ENCODE measurements at regions not wholly inside any gene's neighbourhood (a gene's known extent, or its start where the extent isn't known, plus 50 kb on each side); places are given as distances from the start of the nearest gene placed in this dataset.

GRCh38 chr11:82268627-82269026 is 465.0 kb downstream of the FAM181B start:
- WGBS, result 55% methylated on average over 6 of the region's 6 CpGs
- DNase-seq (ENCODE audit: low spot score), result no peak
- Histone ChIP-seq H3K9me3 (ENCODE audit: control insufficient read depth in 4 of 4, low read length in 3 of 4) (no peaks in the 10 kb centered on the region), H3K36me3 (ENCODE audit: control insufficient read depth in 4 of 4, insufficient read depth in 3 of 4, low read depth in 1 of 4, low read length in 3 of 4) (no peaks in the 10 kb centered on the region), H3K27me3 (ENCODE audit: control insufficient read depth in 4 of 4, insufficient read depth in 4 of 4, low read length in 3 of 4) (no peaks in the 10 kb centered on the region), H3K9ac (ENCODE audit: low read depth in 1 of 2, low read length in 2 of 2) (no peak overlapping the region), H3K4me3 (ENCODE audit: low read depth in 1 of 3, low read length in 3 of 3) (no peak overlapping the region), H3K4me1 (ENCODE audit: control insufficient read depth in 4 of 4, insufficient read depth in 4 of 4, low read length in 3 of 4) (no peaks in the 10 kb centered on the region), H3K27ac (ENCODE audit: low read depth in 1 of 2, low read length in 2 of 2) (no peak overlapping the region)
- TF ChIP-seq TAF1 (conservative IDR thresholded peaks at IDR 0.05) (no peak), HNF4A (conservative IDR thresholded peaks at IDR 0.05) (no peak), YY1 (IDR thresholded peaks at IDR 0.05) (no peak), GABPA (IDR thresholded peaks at IDR 0.05 in 1 of 2, conservative IDR thresholded peaks at IDR 0.05 in 1 of 2) (no peak), FOXA2 (IDR thresholded peaks at IDR 0.05) (no peak), EGR1 (IDR thresholded peaks at IDR 0.05; ENCODE audit: low read depth in 2 of 2) (no peak), NR2F2 (IDR thresholded peaks at IDR 0.05) (no peak), SP1 (IDR thresholded peaks at IDR 0.05) (no peak), RXRA (IDR thresholded peaks at IDR 0.05) (no peak), FOXA1 (IDR thresholded peaks at IDR 0.05) (no peak)
- TF ChIP-seq, protein P1, sequence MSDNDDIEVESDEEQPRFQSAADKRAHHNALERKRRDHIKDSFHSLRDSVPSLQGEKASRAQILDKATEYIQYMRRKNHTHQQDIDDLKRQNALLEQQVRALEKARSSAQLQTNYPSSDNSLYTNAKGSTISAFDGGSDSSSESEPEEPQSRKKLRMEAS (IDR thresholded peaks at IDR 0.05), result no peak
- TF ChIP-seq, protein P2, sequence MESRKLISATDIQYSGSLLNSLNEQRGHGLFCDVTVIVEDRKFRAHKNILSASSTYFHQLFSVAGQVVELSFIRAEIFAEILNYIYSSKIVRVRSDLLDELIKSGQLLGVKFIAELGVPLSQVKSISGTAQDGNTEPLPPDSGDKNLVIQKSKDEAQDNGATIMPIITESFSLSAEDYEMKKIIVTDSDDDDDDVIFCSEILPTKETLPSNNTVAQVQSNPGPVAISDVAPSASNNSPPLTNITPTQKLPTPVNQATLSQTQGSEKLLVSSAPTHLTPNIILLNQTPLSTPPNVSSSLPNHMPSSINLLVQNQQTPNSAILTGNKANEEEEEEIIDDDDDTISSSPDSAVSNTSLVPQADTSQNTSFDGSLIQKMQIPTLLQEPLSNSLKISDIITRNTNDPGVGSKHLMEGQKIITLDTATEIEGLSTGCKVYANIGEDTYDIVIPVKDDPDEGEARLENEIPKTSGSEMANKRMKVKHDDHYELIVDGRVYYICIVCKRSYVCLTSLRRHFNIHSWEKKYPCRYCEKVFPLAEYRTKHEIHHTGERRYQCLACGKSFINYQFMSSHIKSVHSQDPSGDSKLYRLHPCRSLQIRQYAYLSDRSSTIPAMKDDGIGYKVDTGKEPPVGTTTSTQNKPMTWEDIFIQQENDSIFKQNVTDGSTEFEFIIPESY (IDR thresholded peaks at IDR 0.05), result no peak
- TF ChIP-seq, protein P3, sequence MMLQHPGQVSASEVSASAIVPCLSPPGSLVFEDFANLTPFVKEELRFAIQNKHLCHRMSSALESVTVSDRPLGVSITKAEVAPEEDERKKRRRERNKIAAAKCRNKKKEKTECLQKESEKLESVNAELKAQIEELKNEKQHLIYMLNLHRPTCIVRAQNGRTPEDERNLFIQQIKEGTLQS (IDR thresholded peaks at IDR 0.05), result no peak
- TF ChIP-seq, protein P4, sequence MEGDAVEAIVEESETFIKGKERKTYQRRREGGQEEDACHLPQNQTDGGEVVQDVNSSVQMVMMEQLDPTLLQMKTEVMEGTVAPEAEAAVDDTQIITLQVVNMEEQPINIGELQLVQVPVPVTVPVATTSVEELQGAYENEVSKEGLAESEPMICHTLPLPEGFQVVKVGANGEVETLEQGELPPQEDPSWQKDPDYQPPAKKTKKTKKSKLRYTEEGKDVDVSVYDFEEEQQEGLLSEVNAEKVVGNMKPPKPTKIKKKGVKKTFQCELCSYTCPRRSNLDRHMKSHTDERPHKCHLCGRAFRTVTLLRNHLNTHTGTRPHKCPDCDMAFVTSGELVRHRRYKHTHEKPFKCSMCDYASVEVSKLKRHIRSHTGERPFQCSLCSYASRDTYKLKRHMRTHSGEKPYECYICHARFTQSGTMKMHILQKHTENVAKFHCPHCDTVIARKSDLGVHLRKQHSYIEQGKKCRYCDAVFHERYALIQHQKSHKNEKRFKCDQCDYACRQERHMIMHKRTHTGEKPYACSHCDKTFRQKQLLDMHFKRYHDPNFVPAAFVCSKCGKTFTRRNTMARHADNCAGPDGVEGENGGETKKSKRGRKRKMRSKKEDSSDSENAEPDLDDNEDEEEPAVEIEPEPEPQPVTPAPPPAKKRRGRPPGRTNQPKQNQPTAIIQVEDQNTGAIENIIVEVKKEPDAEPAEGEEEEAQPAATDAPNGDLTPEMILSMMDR (IDR thresholded peaks at IDR 0.05; ENCODE audit: low read depth, low read length, missing input control), result no peak

GRCh38 chr11:82267186-82267585 is 466.5 kb downstream of the FAM181B start:
- H3K27ac ChIP-seq (ENCODE audit: low read depth in 1 of 2, low read length in 2 of 2), result no peak overlapping the region
- WGBS, result 82% methylated on average over 3 of the region's 3 CpGs
- TF ChIP-seq JUND (IDR thresholded peaks at IDR 0.05) (no peak), FOXA1 (IDR thresholded peaks at IDR 0.05) (no peak), HNF4G (IDR thresholded peaks at IDR 0.05) (no peak), NR2F2 (IDR thresholded peaks at IDR 0.05) (no peak), FOXA2 (IDR thresholded peaks at IDR 0.05) (no peak), EGR1 (IDR thresholded peaks at IDR 0.05; ENCODE audit: low read depth in 2 of 2) (no peak), RAD21 (IDR thresholded peaks at IDR 0.05) (no peak), YY1 (IDR thresholded peaks at IDR 0.05) (no peak), RXRA (IDR thresholded peaks at IDR 0.05) (no peak), SP1 (IDR thresholded peaks at IDR 0.05) (no peak), REST (IDR thresholded peaks at IDR 0.05) (no peak), HNF4A (conservative IDR thresholded peaks at IDR 0.05) (no peak), GABPA (IDR thresholded peaks at IDR 0.05 in 1 of 2, conservative IDR thresholded peaks at IDR 0.05 in 1 of 2) (no peak), TAF1 (conservative IDR thresholded peaks at IDR 0.05) (no peak)
- TF ChIP-seq, protein P2 (IDR thresholded peaks at IDR 0.05), result no peak
- TF ChIP-seq, protein P3 (IDR thresholded peaks at IDR 0.05), result no peak
- TF ChIP-seq, protein P4 (IDR thresholded peaks at IDR 0.05; ENCODE audit: low read depth, low read length, missing input control), result no peak
- TF ChIP-seq, protein P1 (IDR thresholded peaks at IDR 0.05), result no peak
- no peak overlapping the region for H3K9ac ChIP-seq (ENCODE audit: low read depth in 1 of 2, low read length in 2 of 2)
- H3K9me3 ChIP-seq (ENCODE audit: control insufficient read depth in 4 of 4, low read length in 3 of 4), result no peaks in the 10 kb centered on the region
- H3K4me1 ChIP-seq (ENCODE audit: control insufficient read depth in 4 of 4, insufficient read depth in 4 of 4, low read length in 3 of 4), result no peaks in the 10 kb centered on the region
- DNase-seq (ENCODE audit: low spot score), result no peak
- no peaks in the 10 kb centered on the region for H3K27me3 ChIP-seq (ENCODE audit: control insufficient read depth in 4 of 4, insufficient read depth in 4 of 4, low read length in 3 of 4)
- H3K4me3 ChIP-seq (ENCODE audit: low read depth in 1 of 3, low read length in 3 of 3), result no peak overlapping the region
- H3K36me3 ChIP-seq (ENCODE audit: control insufficient read depth in 4 of 4, insufficient read depth in 3 of 4, low read depth in 1 of 4, low read length in 3 of 4), result no peaks in the 10 kb centered on the region

Data from liver (tissue), 8 donors.